ENCODE measurements at regions not wholly inside any gene's neighbourhood (a gene's known extent, or its start where the extent isn't known, plus 50 kb on each side); places are given as distances from the start of the nearest gene placed in this dataset.

DNA sequence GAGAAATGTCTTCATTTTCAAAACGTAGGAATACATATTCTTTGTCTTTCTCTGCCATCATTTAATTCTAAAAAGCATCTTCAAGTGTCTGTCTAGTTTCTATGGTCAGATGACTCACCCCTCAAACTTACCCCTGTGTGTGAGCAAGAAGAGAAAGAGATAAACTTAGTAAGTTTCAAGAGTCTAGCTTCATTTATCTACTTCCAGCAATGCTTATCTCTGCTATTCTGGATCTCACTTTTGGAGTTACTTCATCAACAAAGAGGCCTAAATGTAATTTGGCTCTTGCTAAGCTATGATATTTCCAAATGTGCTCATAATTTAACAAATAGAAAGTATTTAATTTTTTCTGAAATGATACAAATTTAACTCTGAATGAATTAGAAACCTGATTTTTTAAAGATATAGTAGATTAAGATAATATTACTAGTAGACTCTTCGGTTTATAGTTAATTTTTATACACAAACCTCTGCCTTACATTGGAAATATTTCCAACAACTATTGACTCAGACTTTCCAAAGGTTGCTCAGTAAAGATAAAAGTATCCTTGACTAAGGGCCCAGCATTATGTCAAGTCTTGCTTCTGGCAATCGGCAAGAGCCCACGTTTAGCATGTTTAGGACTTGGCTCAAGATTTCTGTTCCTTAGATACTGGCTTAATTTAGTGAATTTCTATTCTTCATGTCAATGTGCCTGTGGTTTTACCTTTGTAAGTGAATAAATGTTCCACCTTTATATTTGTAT, 1511.0 kb upstream of the SLC10A2 start:
- Mint-ChIP-seq H3K9me3 (no peaks in the 10 kb centered on the region), H3K4me1 (peaks cover 6% of the 10 kb centered on the region), H3K27ac (peak overlapping the region in 1 of 3 experiments; percentile 51), H3K4me3 (no peak overlapping the region), H3K36me3 (ENCODE audit: low read depth) (no peaks in the 10 kb centered on the region), H3K27me3 (ENCODE audit: low read depth) (peaks cover 4% of the 10 kb centered on the region)
- TF ChIP-seq, protein P1, sequence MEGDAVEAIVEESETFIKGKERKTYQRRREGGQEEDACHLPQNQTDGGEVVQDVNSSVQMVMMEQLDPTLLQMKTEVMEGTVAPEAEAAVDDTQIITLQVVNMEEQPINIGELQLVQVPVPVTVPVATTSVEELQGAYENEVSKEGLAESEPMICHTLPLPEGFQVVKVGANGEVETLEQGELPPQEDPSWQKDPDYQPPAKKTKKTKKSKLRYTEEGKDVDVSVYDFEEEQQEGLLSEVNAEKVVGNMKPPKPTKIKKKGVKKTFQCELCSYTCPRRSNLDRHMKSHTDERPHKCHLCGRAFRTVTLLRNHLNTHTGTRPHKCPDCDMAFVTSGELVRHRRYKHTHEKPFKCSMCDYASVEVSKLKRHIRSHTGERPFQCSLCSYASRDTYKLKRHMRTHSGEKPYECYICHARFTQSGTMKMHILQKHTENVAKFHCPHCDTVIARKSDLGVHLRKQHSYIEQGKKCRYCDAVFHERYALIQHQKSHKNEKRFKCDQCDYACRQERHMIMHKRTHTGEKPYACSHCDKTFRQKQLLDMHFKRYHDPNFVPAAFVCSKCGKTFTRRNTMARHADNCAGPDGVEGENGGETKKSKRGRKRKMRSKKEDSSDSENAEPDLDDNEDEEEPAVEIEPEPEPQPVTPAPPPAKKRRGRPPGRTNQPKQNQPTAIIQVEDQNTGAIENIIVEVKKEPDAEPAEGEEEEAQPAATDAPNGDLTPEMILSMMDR (IDR thresholded peaks at IDR 0.05; ENCODE audit: unreplicated experiment in 3 of 3) = no peak

DNA sequence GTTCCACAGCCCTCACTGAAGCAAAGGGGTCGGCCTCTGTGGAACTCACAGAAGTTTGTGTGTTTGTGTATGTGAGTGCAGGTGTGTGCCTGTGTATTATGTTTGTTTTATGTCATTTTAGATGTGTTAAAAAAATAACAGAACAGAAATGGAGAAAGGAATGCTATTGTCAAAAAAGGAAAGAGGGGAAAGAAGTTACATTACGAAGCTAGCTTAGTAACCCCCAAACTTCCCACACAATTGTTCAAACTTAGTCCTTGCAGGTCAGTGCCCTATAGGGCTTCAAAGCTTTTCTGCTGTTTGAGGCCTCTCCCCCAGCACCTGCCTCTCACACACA, 1505.6 kb upstream of the SLC10A2 start:
- TF ChIP-seq, protein P1 (IDR thresholded peaks at IDR 0.05; ENCODE audit: unreplicated experiment in 3 of 3) = no peak
- peaks cover 7% of the 10 kb centered on the region for H3K27me3 Mint-ChIP-seq (ENCODE audit: low read depth)
- no peak overlapping the region for H3K4me3 Mint-ChIP-seq
- no peaks in the 10 kb centered on the region for H3K9me3 Mint-ChIP-seq
- peaks cover 9% of the 10 kb centered on the region for H3K4me1 Mint-ChIP-seq
- peak overlapping the region in 2 of 3 experiments; percentile 12 to 46 for H3K27ac Mint-ChIP-seq
- no peaks in the 10 kb centered on the region for H3K36me3 Mint-ChIP-seq (ENCODE audit: low read depth)

DNA sequence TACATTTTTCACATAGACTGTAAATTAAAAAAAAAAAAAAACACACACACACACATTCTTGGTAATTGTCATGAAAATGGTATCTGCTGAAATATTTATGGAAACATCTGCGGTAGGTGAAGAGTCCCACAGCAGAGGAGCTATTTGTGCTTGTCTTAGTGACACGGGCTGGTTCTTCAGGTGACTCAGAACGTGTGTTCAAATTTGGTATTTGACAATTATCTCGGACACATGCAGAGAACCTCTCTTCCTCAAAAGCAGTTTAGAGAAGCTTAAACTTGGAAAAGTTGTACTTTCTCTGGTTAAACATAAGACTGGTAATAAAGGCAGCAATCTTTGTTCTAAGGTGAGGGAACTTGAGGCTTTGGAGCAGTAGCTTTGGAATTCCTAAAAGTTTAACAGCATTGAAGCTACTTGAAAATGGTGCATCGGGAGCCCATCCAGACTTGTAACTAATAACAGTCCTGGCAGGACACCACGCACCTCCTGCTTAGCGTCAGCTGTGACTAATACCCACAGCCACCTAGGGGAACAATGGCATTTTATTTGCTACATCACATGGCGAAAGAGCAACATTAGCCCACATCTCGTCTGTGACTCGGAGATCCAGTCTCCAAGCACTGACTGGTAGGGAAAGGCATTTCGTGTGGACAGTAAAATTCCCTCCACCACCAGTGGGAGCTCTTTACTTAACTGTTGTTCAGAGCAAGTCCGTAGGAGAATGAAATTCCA, 1505.1 kb upstream of the SLC10A2 start:
- Mint-ChIP-seq H3K4me3 (no peak overlapping the region), H3K36me3 (ENCODE audit: low read depth) (no peaks in the 10 kb centered on the region), H3K27ac (peak overlapping the region in 2 of 3 experiments; percentile 12 to 46), H3K4me1 (peaks cover 8% of the 10 kb centered on the region), H3K27me3 (ENCODE audit: low read depth) (peaks cover 7% of the 10 kb centered on the region), H3K9me3 (no peaks in the 10 kb centered on the region)
- TF ChIP-seq, protein P1 (IDR thresholded peaks at IDR 0.05; ENCODE audit: unreplicated experiment in 3 of 3) = peak; percentile 71 to 82 (median 81)

DNA sequence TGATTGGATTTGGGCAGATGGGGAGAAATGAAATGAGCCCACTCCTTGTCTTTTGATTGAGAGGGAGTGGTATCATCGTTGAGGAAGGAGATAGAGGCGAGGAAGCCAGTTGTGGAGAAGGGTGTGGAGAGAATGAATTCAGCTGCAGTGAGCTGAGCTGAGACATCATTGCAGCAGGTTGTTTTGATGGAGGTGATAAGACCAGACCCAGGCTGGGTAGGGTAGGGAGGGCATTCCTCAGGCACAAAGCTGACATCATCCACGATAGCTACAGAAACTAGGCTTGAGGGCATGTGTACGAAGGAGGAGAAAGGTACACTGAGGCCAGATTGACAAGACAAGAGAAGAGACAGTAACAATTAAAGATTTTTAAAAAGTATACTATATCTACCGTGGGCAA, 1500.9 kb upstream of the SLC10A2 start:
- TF ChIP-seq, protein P1 (IDR thresholded peaks at IDR 0.05; ENCODE audit: unreplicated experiment in 3 of 3) = no peak
- no peak overlapping the region for H3K27ac Mint-ChIP-seq
- H3K9me3 Mint-ChIP-seq = no peaks in the 10 kb centered on the region
- peaks cover 6% of the 10 kb centered on the region for H3K4me1 Mint-ChIP-seq
- no peak overlapping the region for H3K4me3 Mint-ChIP-seq
- H3K27me3 Mint-ChIP-seq (ENCODE audit: low read depth) = peaks cover 8% of the 10 kb centered on the region
- H3K36me3 Mint-ChIP-seq (ENCODE audit: low read depth) = no peaks in the 10 kb centered on the region

DNA sequence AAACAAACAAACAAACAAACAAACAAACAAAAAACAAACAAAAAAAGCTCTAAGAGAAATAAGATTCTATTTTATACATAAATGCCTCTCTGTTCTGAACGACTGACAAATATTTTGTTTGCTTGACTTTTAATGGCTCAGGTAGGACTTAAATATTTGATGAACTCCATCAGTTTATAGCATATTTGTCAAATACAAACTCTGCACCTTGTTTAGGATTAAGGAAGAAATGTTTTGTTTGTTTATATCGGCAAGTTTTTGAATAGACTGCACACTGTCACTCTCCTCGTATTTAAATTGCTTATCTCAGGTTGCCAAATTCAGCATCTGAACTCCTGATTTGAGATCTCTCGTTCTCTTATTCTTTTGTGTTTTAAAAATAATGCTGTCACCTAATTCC, 1499.7 kb upstream of the SLC10A2 start:
- H3K4me3 Mint-ChIP-seq = no peak overlapping the region
- H3K27me3 Mint-ChIP-seq (ENCODE audit: low read depth) = peaks cover 5% of the 10 kb centered on the region
- no peaks in the 10 kb centered on the region for H3K36me3 Mint-ChIP-seq (ENCODE audit: low read depth)
- H3K27ac Mint-ChIP-seq = no peak overlapping the region
- TF ChIP-seq, protein P1 (IDR thresholded peaks at IDR 0.05; ENCODE audit: unreplicated experiment in 3 of 3) = no peak
- H3K9me3 Mint-ChIP-seq = no peaks in the 10 kb centered on the region
- no peaks in the 10 kb centered on the region for H3K4me1 Mint-ChIP-seq
